GM20431 (cell line): ENCODE measurements at regions not wholly inside any gene's neighbourhood (a gene's known extent, or its start where the extent isn't known, plus 50 kb on each side); places are given as distances from the start of the nearest gene placed in this dataset.

ENCODE experiments used
- in situ Hi-C: fragments of 300-500 bp; cut with MseI, MboI; formaldehyde crosslinking; loops from one replicate; pipeline ENCODE4 v1.15.0; 2020; ENCODE audit warnings: low sequenced_read_pairs; ENCODE audit not compliant: unreplicated experiment

DNA sequence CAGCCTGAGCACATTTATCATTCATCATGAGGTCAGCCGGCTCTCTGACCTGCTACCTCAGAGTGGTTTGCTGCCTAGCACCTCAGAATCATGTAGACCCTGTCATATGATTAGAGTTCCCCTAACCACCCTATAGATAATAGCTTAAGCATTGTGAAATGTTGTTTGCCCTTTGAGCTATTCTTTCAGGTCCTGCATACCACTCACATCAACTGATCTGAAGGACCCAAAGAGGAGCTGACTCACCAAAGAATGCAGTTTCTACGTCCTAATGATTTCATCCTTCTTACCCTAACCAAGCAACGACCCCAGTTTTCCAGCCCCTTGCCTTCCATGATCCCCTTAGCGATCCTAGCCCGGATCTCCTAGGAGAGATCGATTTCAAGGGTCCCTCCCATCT is 527.9 kb downstream of the SOX5 start:
- in situ Hi-C loops = no loop called here

DNA sequence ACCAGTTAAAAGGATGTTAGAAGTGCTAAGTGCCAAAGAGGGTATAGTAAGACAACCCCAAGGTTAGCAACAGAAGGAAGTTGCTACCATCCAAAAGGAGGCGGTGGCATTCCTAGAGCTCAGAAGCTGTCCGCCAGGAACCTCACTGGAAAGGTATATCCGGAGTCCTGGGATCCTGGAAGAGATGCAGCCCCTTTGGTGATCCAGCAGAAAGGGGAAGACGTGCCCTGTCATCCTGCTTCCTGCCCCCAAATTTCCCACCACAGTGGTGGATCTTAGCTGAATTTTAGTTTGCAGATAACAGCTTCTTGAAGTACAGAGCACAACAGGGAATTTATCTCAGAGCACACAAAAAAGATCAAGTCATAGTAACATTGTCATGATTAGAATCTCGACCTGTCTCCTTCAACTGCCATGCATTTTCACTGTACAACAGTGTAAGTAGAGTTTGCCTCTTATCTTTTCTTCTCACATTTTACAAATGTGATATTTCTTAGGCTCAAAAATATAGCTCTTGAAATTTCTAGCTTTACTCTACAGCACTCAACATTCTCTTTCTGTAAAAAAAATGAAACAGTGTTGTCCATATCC is 526.3 kb downstream of the SOX5 start:
- in situ Hi-C loops = no loop called here

DNA sequence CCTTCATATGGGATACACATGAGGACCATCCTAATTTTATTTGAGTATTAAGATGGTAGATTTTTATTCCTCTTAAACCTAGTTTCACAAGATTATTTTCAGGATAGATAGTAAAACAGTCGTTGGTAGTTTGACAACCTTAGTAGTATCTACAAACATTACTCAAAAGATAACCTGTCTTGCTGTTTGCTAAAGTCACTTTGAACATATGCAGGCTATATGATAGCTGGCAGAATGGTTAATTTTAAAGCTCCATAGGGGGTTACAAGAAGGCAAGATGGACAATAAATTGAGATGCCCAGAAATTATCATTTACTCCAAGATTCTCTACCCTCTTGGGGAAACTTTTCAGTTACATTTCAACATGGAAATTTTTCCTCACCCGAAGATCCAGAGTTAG is 525.7 kb downstream of the SOX5 start:
- in situ Hi-C loops = no loop called here

DNA sequence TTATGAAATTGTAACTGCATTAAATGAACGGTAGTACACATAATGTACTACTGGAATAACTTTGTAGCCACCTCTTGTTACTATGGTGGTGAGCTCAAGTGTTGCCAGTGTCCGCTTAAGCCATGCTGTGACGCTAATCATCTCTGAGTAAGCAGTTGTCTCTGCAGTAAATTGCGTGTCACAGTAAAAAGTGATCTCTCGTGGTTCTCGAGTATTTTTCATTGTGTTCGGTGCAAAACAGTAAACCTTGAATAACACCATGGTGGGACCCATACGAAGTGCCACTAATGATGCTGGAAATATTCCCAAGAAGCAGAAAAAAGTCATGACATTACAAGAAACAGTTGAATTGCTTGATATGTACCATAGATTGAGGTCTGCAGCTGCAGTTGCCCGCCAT is 524.8 kb downstream of the SOX5 start:
- in situ Hi-C loops = no loop called here

DNA sequence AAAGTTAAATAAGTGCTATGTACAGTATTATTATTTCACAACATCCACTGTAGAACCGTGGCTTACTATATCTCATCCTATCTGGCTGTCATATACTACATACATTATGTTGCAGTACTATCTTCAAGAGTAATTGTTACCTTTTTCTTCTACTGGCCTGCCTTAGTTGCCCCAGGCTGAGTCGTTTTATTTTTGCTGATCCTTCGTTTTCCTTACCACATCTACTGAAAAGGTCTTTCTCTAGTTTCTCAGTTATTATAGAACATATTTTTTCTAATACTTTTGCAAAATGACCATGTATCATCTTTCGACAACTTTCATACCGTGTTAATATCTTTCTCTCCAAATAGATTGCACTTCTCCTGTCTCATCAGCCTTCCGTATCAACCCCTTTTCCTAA is 523.1 kb downstream of the SOX5 start:
- in situ Hi-C loops = no loop called here

DNA sequence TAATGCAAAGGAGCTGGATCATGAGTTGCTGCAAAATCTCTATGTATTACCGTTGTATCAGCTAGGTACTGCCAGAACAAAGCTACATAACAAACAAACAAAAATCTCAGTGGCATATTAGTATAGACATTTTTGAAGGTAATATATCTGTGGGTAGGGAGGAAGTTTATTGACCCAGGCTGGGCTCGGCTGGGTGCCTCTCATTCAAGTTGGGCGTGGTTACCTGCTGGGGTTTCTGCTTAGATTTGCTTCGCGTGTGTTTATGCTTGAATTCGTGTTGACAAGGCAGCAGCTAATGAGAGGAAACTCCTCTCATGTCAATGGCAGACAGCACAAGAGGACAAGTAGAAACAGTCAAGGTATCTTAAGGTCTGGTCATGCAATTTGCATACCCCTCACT is 520.7 kb downstream of the SOX5 start:
- in situ Hi-C loops = no loop called here

DNA sequence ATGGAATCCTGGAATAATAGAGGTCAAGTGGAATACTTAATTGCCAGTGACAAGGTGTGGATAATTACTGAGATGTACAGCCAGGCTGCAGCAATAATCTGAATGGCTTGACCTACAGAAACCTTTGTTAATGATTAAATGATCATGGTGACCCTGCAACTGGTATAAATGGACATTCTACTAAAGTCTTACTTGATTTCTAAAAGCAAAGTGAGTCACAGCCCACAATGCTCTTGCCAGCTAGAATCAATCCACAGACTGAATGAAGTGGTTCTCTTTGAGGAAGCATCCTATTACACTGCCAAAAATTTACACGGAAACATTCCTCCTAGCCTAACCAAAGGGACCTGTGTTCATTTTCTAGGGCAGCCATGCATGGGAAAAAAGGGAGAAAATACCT is 518.5 kb downstream of the SOX5 start:
- in situ Hi-C loops = no loop called here

DNA sequence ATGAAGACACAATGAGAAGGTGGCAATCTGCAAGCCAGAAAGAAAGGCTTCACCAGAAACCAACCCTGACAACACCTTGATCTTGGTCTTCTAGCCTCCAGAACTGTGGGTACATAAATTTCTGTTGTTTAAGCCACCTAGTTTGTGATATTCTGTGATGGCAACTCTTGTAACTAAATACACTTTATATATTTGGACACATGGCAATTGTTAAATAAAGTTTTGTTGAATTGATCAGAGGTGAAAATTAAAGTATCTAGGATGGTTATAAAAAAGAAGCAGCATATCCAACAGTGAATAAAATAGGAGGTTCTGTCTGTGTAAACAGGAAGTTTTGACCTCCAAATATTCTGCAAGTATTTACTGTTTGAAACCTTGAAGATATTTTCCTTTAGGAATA is 516.3 kb downstream of the SOX5 start:
- in situ Hi-C loops = no loop called here

DNA sequence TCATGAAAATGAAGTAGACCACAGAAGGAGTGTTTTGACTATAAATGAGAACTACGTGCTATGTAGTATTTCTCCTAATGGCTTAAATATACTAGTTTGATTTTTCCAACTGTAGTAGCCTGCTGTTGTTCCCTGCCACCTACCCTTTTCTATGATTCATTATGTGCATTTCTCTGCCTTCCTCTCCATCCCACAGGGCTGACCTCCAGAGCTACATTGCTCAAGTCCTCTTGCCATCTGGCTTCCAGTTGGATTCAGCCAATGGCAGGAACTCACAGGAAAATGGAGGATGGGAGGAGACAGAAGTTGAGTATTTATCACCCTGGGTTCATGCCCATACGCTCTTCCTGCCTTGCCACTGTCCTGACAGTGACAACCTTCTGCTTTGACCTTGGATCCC is 515.3 kb downstream of the SOX5 start:
- in situ Hi-C loops = no loop called here

DNA sequence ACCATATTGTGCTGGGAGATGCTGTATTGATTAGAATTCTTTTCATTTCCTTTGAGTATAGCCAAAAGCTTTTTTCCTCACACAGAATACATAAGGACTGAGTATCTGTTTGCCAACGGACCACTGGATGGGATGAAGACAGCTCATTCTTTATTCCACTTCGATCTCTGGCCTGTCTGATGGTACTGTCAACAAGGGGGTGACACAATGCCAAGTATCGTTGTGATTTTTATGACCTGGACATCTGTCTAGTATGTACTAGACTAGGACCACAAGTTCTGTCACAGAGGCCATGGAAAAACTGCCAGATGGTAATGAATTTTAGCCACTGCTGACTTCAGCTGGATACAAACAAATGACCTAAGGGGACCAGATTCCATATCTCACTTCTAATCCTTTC is 502.7 kb downstream of the SOX5 start:
- in situ Hi-C loops = no loop called here

DNA sequence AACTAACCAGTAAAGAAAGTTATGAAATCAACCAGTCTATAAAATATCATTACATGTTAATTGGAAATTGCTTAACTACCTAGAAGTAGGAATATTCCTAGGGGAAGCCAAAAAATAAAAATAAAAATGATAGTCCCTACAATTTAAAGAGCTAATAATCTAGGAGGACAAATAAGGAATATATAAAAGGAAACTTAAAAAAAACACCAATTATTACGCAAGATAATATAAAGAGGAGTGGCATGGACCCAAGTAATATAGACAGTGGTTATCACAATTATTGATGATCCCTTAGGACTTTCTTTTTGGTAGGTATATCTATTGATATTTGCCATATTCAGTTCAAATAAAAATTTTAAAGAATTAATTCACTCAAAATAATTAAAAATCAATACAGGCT is 498.7 kb downstream of the SOX5 start:
- in situ Hi-C loops = no loop called here

DNA sequence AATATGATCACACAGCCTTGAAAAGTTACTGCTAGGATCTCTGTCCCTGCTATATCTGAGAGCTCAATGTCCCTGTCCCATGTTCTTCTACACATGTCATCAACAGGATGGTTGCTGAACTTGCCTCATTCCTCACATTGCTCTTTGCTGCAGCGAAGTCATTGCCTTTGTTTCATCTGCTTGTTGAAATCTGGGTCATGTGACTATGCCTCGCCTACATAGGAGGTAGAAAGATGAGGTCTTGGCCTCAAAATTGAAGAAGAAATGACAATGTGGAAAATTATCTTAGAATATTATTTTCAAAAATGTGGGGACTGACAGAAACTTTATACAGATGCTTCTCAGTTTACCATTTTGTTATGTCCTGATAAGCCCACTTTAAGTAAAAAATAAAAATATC is 494.2 kb downstream of the SOX5 start:
- in situ Hi-C loops = no loop called here

DNA sequence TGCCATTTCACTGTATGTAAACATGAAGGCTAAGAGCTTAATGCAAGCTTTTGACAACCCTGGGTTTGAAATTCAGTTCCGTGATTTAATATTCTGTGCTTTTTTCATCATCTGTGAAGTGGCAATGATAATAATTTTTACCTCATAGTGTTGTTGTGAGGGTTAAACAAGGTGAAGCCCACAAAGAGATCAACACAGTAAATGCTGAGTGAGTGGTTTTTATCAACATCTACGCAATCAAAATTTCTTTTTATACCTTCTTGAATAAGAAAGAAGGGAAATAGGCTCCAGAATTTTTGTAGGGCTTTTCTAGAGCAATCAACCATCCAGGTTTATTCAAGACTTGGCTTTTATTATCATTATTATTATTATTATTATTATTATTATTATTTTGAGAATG is 490.8 kb downstream of the SOX5 start:
- in situ Hi-C loops = no loop called here

DNA sequence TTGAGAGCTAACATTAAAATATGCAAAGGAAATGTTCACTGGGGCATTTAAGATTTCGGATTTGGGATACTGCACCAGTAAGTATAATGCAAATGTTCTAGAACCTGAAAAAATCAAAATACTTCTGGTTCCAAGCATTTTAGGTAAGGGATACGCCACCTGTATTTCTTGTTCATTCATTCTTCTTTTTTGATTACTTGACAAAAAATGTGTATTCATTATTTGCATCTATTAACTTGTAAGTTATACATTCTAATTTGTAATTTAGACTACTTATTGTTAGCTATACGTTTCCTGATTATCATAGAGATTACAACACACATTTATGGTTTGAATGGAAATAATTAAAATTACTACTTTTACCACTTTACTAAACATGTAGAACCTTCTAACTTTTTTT is 486.9 kb downstream of the SOX5 start:
- in situ Hi-C loops = no loop called here

DNA sequence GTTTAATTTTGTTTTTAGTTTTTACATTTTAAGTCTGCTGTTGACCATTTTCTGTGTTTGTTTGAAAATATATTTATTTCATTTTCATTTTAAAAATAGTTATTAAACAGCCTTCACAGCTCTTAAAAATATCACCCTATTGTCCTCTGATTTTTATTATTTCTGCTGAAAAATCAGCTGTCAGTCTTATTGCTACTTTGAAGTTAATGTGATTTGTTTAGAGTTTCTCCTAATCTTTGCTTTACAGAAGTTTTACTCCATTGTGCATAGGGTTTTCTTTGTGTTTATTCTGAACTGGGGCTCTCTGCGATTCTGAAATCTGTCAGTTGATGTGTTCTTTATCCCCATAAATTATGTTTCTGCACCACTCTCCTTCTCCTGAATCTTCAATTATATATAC is 486.3 kb downstream of the SOX5 start:
- in situ Hi-C loops = no loop called here

DNA sequence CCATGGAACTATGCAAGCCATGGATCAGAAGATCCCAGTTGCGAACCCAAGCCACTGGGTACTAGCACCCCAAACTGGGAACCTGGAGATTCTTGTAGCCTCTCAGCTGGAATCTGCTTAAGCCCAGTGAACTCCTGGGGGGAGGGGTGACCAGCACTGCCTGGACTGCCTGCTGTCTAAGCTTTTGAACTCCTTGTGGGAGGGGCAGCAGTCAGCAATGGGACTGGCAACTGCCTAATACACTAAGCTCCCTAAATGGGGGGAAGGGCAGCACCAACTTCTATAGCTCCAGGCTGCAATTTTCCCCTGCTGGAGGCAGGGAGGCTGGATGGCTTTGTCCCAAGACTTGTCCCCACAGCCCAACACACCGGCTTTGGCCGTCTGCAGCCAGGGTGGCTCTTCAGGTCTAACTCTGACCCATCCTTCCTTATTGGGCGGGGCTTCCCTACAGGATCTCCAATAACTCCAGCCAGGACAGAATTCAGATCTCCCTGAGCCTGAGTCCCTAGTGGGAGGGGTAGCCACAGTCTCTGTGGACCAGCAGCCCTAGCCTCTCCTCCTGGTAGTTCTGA is 485.1 kb downstream of the SOX5 start:
- in situ Hi-C loops = no loop called here

DNA sequence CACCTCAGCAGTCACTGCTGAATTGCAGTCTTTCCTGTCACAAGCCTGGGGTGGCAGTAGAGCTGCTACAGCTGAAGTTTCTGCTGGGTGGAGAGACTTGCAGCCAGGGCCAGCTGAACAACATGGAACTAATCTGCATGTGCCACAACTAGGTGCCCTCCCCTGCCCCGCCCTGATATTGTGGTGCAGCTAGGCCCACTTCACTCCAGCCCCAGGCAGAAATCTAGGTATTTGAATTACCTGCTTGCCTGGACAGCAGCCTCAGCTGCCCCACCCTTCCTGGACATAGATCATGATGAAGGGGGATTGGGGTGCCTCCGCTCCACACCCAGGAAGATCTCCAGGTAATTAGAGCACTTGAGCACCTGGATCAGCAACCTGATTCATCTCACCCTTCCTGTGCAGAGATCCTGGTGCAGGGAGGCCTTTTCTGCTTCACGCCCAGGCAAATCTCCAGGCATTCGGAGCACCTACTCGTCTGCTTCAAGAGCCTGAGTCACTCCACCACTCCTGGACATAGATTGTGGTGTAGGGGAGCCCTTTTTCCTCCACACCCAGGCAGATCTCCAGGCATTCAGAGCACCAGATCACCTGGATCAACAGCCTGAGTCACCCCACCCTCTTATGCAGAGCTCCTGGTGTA is 477.0 kb downstream of the SOX5 start:
- in situ Hi-C loops = no loop called here

DNA sequence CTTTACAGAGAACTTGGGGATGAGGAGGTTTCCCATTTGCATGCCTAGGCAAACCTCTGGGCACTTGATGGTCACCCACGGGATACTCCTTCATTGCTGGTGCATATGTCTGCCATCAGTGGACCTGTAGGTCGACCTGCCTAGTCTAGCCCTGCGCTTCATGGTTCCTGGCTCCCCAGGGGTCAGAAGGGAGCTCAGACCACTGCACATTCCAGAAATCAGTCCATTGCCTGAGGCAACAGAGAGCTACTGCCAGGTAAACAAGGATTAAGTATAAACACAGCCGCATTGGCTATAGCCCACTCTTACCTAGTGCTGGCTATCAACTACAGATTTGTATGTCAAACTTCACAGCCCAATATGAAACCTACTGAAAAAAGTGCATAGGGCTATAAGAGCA is 476.4 kb downstream of the SOX5 start:
- in situ Hi-C loops = no loop called here

DNA sequence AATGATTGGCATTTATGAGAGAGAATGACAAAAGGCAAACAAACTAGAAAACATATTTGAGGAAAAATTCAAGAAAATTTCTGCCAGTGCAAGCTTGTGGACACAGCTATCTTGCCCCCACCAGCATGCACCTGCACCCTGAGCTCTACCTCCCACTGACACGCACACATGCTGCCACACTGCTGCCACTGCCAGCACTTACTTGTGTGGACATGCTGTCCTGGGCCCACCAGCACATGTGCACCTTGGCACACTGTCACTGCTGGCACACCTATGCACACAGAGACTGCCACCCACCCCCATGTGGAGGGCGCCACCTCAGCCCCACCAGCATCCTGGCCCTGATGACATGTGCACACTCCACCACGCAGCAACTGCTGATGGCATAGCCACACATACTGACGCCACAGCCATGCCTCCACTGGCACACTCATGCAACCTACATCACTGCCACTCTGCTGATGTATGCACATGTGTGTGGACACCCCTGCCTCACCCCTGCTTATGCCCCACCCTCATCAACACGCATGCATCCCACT is 475.0 kb downstream of the SOX5 start:
- in situ Hi-C loops = no loop called here
